Fibroblast of pulmonary artery (primary cell): ENCODE measurements at regions not wholly inside any gene's neighbourhood (a gene's known extent, or its start where the extent isn't known, plus 50 kb on each side); places are given as distances from the start of the nearest gene placed in this dataset.

Experiments
- DNase-seq: peaks from one replicate; pipeline ENCODE4 v3.0.0-alpha.2; 2010; ENCODE audit warnings: low read depth
- H3K4me3 ChIP-seq: replicated peaks from 2 replicates; pipeline ENCODE4 v1.5.1; 2011; ENCODE audit warnings: low read depth, mild to moderate bottlenecking, control low read depth, low read length, moderate library complexity
- CTCF ChIP-seq: IDR thresholded peaks from 2 replicates; pipeline ENCODE4 v1.5.1; 2011; ENCODE audit warnings: mild to moderate bottlenecking, control low read depth, low read length, inconsistent platforms; ENCODE audit errors: missing control alignments

DNA sequence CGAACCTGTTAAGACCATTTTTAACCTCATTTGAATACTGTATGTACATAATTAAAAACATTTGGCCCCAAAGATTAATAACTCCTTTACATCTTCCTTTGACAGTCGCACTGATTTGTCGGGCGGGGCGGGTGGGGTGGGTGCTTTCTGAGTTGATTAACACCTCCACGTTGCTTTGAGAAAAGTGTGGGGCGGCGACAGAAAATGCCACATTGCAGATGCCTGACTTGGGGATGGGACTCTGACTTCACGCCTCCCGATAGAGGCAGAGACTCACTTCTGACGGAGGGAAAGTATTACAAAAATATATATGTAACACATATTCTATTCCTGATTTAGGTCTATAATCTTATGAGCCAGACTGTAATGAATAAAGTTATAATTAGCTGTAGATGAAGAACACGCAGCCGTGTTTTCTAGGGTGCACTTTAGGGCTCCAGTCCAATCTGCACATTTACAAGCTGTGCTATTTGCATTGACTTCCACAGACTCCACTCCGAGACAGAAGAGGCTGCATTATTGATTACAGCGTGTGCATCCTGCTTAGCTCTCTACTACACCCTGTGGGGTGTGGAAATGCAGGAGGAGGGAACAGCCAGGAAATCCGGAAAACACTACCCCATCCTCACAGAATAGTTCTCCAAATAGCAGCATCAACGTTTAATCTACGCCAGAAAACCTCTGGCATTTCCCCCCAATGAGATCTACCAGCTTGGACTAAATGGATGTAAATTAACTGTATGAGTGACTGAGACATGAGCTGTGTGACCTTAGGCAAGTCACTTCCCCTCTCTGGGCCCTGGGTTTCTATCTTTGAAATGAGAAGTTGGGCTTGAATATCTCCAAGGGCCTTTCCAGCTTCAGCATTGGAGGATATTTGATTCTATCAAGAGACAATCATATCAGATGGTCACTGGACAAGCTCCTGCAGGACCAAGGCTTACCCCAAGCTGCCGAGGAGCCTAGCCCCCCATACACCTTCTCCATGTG lies 308.0 kb downstream of the RRAGC start:
- DNase-seq: no peak
- no peak for TF ChIP-seq CTCF

GRCh38 chr1:38549191-38549590 lies 310.4 kb downstream of the RRAGC start:
- H3K4me3 ChIP-seq: no peak overlapping the region
- no peak for DNase-seq
- TF ChIP-seq CTCF: no peak

More for the DNA sequence above, 308.0 kb downstream of the RRAGC start:
- H3K4me3 ChIP-seq: no peak overlapping the region

GRCh38 chr1:38547321-38547720 lies 312.3 kb downstream of the RRAGC start:
- no peak overlapping the region for H3K4me3 ChIP-seq
- no peak for DNase-seq
- no peak for TF ChIP-seq CTCF

- DNase-seq: no peak
- no peak overlapping the region for H3K4me3 ChIP-seq
- TF ChIP-seq CTCF: no peak
These were observed 312.9 kb downstream of the RRAGC start for GRCh38 chr1:38546636-38547035.

DNA sequence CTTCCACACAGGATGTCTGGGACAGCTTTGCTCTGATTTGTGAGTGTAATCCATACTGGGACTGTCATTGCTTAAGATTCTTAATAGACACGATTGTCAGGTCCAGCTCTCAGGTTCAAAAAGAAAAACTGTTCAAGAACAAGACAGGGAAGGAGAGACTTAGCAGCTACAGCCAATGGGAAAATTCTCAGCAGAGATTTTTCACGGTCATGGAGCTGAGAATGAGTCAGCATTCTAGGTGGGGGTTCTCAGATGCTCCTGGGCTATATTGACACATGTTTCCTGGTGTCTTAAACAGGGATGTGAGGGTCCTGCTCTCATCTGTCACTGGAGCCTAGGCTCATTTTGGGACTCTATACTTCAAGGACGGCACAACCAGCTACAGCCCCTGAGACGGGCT lies 318.3 kb downstream of the RRAGC start:
- no peak for TF ChIP-seq CTCF
- DNase-seq: peak; percentile 1

DNA sequence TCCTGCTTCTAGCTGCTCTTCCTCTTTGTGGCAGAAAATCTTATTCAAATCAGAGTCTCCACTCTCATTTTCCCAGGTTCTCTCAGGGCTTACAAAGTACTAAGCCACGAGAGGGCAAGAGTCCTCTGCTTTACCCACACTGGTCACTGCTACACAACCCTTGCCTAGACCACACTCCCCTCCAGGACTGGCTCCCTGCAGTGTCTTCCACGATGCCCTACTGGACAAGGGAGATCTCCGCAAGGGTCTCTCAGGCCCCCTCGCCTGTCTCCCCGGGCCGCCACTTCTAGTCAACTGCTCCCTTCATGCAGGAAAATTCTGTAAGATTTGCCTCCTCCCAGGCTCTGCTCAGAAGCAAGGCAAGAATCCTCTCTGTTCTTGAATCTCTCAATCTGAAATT lies 319.6 kb downstream of the RRAGC start:
- no peak overlapping the region for H3K4me3 ChIP-seq
- DNase-seq: no peak
- no peak for TF ChIP-seq CTCF

More for the DNA sequence above, 318.3 kb downstream of the RRAGC start:
- no peak overlapping the region for H3K4me3 ChIP-seq
